ENCODE measurements at regions not wholly inside any gene's neighbourhood (a gene's known extent, or its start where the extent isn't known, plus 50 kb on each side); places are given as distances from the start of the nearest gene placed in this dataset.

GRCh38 chr5:15044521-15044920 lies 172.9 kb upstream of the ANKH start:
- TF ChIP-seq POLR2A (IDR thresholded peaks at IDR 0.05) (no peak), CTCF (IDR thresholded peaks at IDR 0.05 in 8 of 11, conservative IDR thresholded peaks at IDR 0.05 in 3 of 11) (no peak), POLR2AphosphoS5 (IDR thresholded peaks at IDR 0.05) (no peak)
- 58 to 79% (median 70%) methylated on average over 3 of the region's 3 CpGs for WGBS, 5 donors
- no peak for DNase-seq
- Histone ChIP-seq H3K4me1 (no peaks in the 10 kb centered on the region), H3K36me3 (no peaks in the 10 kb centered on the region), H3K9me3 (peaks cover 0 to 11% (median 5%) of the 10 kb centered on the region in 8 donors), H3K27ac (no peak overlapping the region), H3K4me3 (no peak overlapping the region), H3K27me3 (replicated peaks in 1 of 7) (no peaks in the 10 kb centered on the region)
- intact Hi-C loops (cut with DNase I; ENCODE audit: low total_unique reads) = no loop called here

- Histone ChIP-seq H3K27ac (no peak overlapping the region), H3K9me3 (peaks cover 0 to 29% (median 21%) of the 10 kb centered on the region in 8 donors), H3K36me3 (no peaks in the 10 kb centered on the region), H3K4me3 (no peak overlapping the region), H3K4me1 (no peaks in the 10 kb centered on the region), H3K27me3 (replicated peaks in 1 of 7) (peaks cover 0 to 7% (median 0%) of the 10 kb centered on the region in 7 donors)
- intact Hi-C loops (cut with DNase I; ENCODE audit: low total_unique reads) = no loop called here
- WGBS, 5 donors = 78 to 86% (median 80%) methylated on average over 4 of the region's 4 CpGs
- TF ChIP-seq POLR2A (IDR thresholded peaks at IDR 0.05) (no peak), POLR2AphosphoS5 (IDR thresholded peaks at IDR 0.05) (no peak)
- no peak for DNase-seq
Observed at GRCh38 chr5:15037247-15037908, 165.8 kb upstream of the ANKH start.

- intact Hi-C loops (cut with DNase I; ENCODE audit: low total_unique reads) = no loop called here
- TF ChIP-seq POLR2A (IDR thresholded peaks at IDR 0.05) = no peak
- TF ChIP-seq POLR2AphosphoS5 (IDR thresholded peaks at IDR 0.05) = no peak
- TF ChIP-seq CTCF (IDR thresholded peaks at IDR 0.05 in 8 of 11, conservative IDR thresholded peaks at IDR 0.05 in 3 of 11) = no peak
- Histone ChIP-seq H3K27me3 (replicated peaks in 1 of 7) (peaks cover 0 to 7% (median 0%) of the 10 kb centered on the region in 7 donors), H3K4me3 (no peak overlapping the region), H3K36me3 (no peaks in the 10 kb centered on the region), H3K4me1 (no peaks in the 10 kb centered on the region), H3K9me3 (peaks cover 0 to 18% (median 17%) of the 10 kb centered on the region in 8 donors), H3K27ac (no peak overlapping the region)
- 75 to 79% (median 77%) methylated on average over 5 of the region's 5 CpGs for WGBS, 5 donors
- no peak for DNase-seq
Observed at GRCh38 chr5:15034379-15034778, 162.8 kb upstream of the ANKH start.

- H3K4me3 ChIP-seq = no peak overlapping the region
- TF ChIP-seq POLR2A (IDR thresholded peaks at IDR 0.05) (no peak), CTCF (IDR thresholded peaks at IDR 0.05 in 8 of 11, conservative IDR thresholded peaks at IDR 0.05 in 3 of 11) (no peak), POLR2AphosphoS5 (IDR thresholded peaks at IDR 0.05) (no peak)
- H3K27me3 ChIP-seq (replicated peaks in 1 of 7) = peaks cover 0 to 25% (median 0%) of the 10 kb centered on the region in 7 donors
- no peaks in the 10 kb centered on the region for H3K9me3 ChIP-seq
- intact Hi-C loops (cut with DNase I; ENCODE audit: low total_unique reads) = no loop called here
- no peak overlapping the region for H3K27ac ChIP-seq
- 68 to 76% (median 74%) methylated on average over 1 of the region's 1 CpG for WGBS, 5 donors
- no peak for DNase-seq
- H3K4me1 ChIP-seq = no peaks in the 10 kb centered on the region
- H3K36me3 ChIP-seq = no peaks in the 10 kb centered on the region
Observed at GRCh38 chr5:15031180-15031579, 159.6 kb upstream of the ANKH start.

Data from spleen (tissue), 11 donors.